DOHH2 (cell line): ENCODE measurements at regions not wholly inside any gene's neighbourhood (a gene's known extent, or its start where the extent isn't known, plus 50 kb on each side); places are given as distances from the start of the nearest gene placed in this dataset.

ENCODE experiments used
- H3F3A ChIP-seq: fragments of 200-600 bp; sonication (generic), shearing (Covaris generic); 2 replicates; pipeline ENCODE4 v1.6.0; 2016; ENCODE audit warnings: antibody characterized with exemption, mild to moderate bottlenecking; ENCODE audit not compliant: control insufficient read depth, insufficient read depth
- H3K27ac ChIP-seq: fragments of 200-600 bp; sonication (generic); 2 replicates; pipeline ENCODE4 v1.5.1; 2014; ENCODE audit warnings: low read depth, mild to moderate bottlenecking, low read length, moderate library complexity
- H3K27me3 ChIP-seq: fragments of 200-600 bp; sonication (generic); 2 replicates; pipeline ENCODE4 v1.6.1; 2014; ENCODE audit warnings: mild to moderate bottlenecking, low read length, mixed read lengths; ENCODE audit not compliant: control insufficient read depth
- H3K36me3 ChIP-seq: fragments of 200-600 bp; sonication (generic); 2 replicates; pipeline ENCODE4 v1.6.1; 2014; ENCODE audit warnings: mild to moderate bottlenecking, low read length, moderate library complexity, mixed read lengths; ENCODE audit not compliant: control insufficient read depth
- H3K4me1 ChIP-seq: fragments of 200-600 bp; sonication (generic); 2 replicates; pipeline ENCODE4 v1.6.1; 2014; ENCODE audit warnings: mild to moderate bottlenecking, low read length, mixed read lengths; ENCODE audit not compliant: control insufficient read depth
- H3K4me2 ChIP-seq: fragments of 200-600 bp; sonication (generic); 2 replicates; pipeline ENCODE4 v1.6.0; 2014; ENCODE audit warnings: mild to moderate bottlenecking, low read length, moderate library complexity
- H3K4me3 ChIP-seq: fragments of 200-600 bp; sonication (generic); 2 replicates; pipeline ENCODE4 v1.5.1; 2014; ENCODE audit warnings: mild to moderate bottlenecking, low read length, mixed read lengths
- H3K79me2 ChIP-seq: fragments of 200-600 bp; sonication (generic); 2 replicates; pipeline ENCODE4 v1.6.1; 2014; ENCODE audit warnings: mild to moderate bottlenecking, low read length, mixed read lengths; ENCODE audit not compliant: control insufficient read depth
- H3K9me2 ChIP-seq: fragments of 200-600 bp; sonication (generic); replicated peaks from 2 replicates; pipeline ENCODE4 v1.6.1; 2014; ENCODE audit warnings: mild to moderate bottlenecking, low read length, mixed read lengths; ENCODE audit not compliant: control insufficient read depth
- H3K9me3 ChIP-seq: fragments of 200-600 bp; sonication (generic); 2 replicates; pipeline ENCODE4 v1.6.1; 2014; ENCODE audit warnings: antibody characterized with exemption, low read length, mixed read lengths; ENCODE audit not compliant: control insufficient read depth, insufficient read depth
- H4K20me1 ChIP-seq: fragments of 200-600 bp; sonication (generic); 2 replicates; pipeline ENCODE4 v1.6.0; 2014; ENCODE audit warnings: low read depth, mild to moderate bottlenecking, antibody characterized with exemption, low read length, moderate library complexity; ENCODE audit not compliant: control insufficient read depth, insufficient read depth
- CTCF ChIP-seq: fragments of 200-600 bp; sonication (generic); IDR thresholded peaks from one replicate; pipeline ENCODE4 v1.5.1; 2014; ENCODE audit warnings: antibody characterized with exemption, mild to moderate bottlenecking, low read depth, low read length; ENCODE audit not compliant: poor library complexity, severe bottlenecking
- EZH2phosphoT487 ChIP-seq: fragments of 200-600 bp; sonication (generic); IDR thresholded peaks from 2 replicates; pipeline ENCODE4 v1.6.1; 2017; ENCODE audit warnings: borderline replicate concordance, mild to moderate bottlenecking, antibody characterized with exemption, low read length, moderate library complexity, mixed read lengths

DNA sequence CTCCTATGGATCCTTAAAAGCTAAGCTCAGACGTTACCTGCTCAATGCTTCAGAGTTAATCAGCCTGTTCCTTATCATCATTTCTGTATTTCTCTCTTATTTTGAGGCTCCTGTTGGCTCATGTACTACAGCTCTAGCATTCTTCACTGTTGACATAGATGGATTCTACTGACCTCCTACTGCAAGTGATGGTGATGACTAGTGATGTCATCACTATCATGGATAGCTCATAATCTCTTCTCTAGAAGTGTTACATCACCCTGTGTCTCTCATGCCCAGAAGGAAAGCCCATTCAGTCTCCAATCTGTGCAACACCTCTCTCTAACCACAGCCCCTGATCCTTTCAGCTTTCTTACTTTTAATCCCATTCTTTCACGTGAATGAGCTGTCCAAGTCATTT lies 168.2 kb upstream of the DPT start:
- no peaks in the 10 kb centered on the region for H3K4me1 ChIP-seq
- H3K9me2 ChIP-seq: no peaks in the 10 kb centered on the region
- no peak overlapping the region for H3K4me2 ChIP-seq
- no peaks in the 10 kb centered on the region for H3K36me3 ChIP-seq
- H3K79me2 ChIP-seq: no peaks in the 10 kb centered on the region
- no peaks in the 10 kb centered on the region for H3F3A ChIP-seq
- no peak overlapping the region for H3K4me3 ChIP-seq
- TF ChIP-seq EZH2phosphoT487 (no peak), CTCF (no peak)
- no peak overlapping the region for H3K27ac ChIP-seq
- no peaks in the 10 kb centered on the region for H3K9me3 ChIP-seq
- H4K20me1 ChIP-seq: no peaks in the 10 kb centered on the region
- H3K27me3 ChIP-seq: no peaks in the 10 kb centered on the region

DNA sequence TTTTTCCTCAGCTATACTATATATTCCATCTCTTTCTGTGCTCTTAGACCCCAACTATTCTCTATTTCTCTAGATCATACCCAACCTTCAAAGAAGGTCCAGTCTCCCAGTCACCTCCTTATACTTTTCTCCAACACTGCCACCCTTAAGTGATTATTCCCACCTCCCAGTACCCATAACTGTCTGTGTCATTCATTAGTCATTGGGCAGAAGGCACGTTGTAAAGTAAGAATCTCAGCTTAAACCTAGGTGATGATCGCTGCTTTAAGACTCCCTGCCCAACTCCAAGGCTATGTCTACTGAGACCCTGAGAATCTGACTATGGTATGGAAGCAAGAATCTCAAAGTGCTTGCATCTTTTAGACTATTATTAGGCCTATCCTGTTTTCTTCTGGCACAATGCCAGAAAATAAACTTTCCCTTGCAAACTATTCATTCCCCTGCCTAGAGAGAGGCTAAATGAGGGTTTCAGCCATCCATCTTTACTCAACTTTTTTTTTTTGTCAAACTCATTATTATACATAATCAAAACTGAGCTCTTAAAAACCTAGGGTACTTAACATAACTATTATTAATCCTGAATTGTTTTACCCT lies 174.3 kb upstream of the DPT start:
- 0 out of 2 replicates have a peak, but pooled peaks cover 3% of the 10 kb centered on the region for H3K27me3 ChIP-seq
- TF ChIP-seq EZH2phosphoT487 (no peak), CTCF (no peak)
- no peak overlapping the region for H3K4me3 ChIP-seq
- H3K79me2 ChIP-seq: no peaks in the 10 kb centered on the region
- H3K9me3 ChIP-seq: no peaks in the 10 kb centered on the region
- H3K4me1 ChIP-seq: no peaks in the 10 kb centered on the region
- H3K36me3 ChIP-seq: no peaks in the 10 kb centered on the region
- H3K27ac ChIP-seq: no peak overlapping the region
- H4K20me1 ChIP-seq: no peaks in the 10 kb centered on the region
- no peaks in the 10 kb centered on the region for H3F3A ChIP-seq
- no peak overlapping the region for H3K4me2 ChIP-seq
- no peaks in the 10 kb centered on the region for H3K9me2 ChIP-seq

DNA sequence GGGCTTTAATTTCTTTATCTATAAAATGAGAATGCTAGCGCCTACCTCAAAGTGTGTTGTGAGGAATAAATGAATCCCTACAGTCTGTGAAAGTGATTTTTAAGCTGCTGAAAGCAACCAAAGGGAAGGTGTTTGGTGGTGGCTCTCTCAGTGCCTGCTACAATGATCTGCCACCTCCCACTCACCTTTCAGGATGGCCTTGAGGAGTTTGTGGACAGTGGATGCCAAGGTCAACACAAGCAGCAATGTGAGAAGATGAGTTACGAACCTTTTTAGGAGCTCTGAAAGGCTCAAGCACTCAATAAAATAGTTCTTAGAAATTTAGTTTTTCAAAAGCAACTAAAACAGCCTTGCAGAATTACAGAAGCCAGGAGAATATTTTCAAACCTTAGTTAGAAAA lies 176.6 kb upstream of the DPT start:
- no peaks in the 10 kb centered on the region for H3K36me3 ChIP-seq
- no peak for TF ChIP-seq EZH2phosphoT487
- TF ChIP-seq CTCF: no peak
- no peaks in the 10 kb centered on the region for H3K9me3 ChIP-seq
- no peaks in the 10 kb centered on the region for H3F3A ChIP-seq
- no peaks in the 10 kb centered on the region for H3K9me2 ChIP-seq
- H3K4me1 ChIP-seq: no peaks in the 10 kb centered on the region
- no peaks in the 10 kb centered on the region for H3K79me2 ChIP-seq
- H3K4me2 ChIP-seq: no peak overlapping the region
- no peaks in the 10 kb centered on the region for H4K20me1 ChIP-seq
- no peak overlapping the region for H3K27ac ChIP-seq
- no peak overlapping the region for H3K4me3 ChIP-seq
- H3K27me3 ChIP-seq: 0 out of 2 replicates have a peak, but pooled peaks cover 3% of the 10 kb centered on the region
